ENCODE measurements at regions not wholly inside any gene's neighbourhood (a gene's known extent, or its start where the extent isn't known, plus 50 kb on each side); places are given as distances from the start of the nearest gene placed in this dataset.

- ATAC-seq (ENCODE audit: low FRiP score in 2 of 2) (no peak), DNase-seq (no peak)
- no peak overlapping the region for H3K4me3 ChIP-seq
- no peaks in the 10 kb centered on the region for H3K4me1 ChIP-seq
- TF ChIP-seq EP300 (IDR thresholded peaks at IDR 0.05), result no peak
- TF ChIP-seq CTCF (IDR thresholded peaks at IDR 0.05), result no peak
- TF ChIP-seq POLR2A (IDR thresholded peaks at IDR 0.05), result no peak
- TF ChIP-seq POLR2AphosphoS5 (IDR thresholded peaks at IDR 0.05), result no peak
- H3K27me3 ChIP-seq, result no peaks in the 10 kb centered on the region
- H3K27ac ChIP-seq, result no peak overlapping the region
- H3K36me3 ChIP-seq, result no peaks in the 10 kb centered on the region
- no peaks in the 10 kb centered on the region for H3K9me3 ChIP-seq
- WGBS, 2 donors, result 83 to 92% methylated on average over 2 of the region's 2 CpGs
Measured at GRCh38 chr21:25496825-25497482, 110.3 kb downstream of the MRPL39 start.

GRCh38 chr21:25494804-25495203 lies 112.5 kb downstream of the MRPL39 start:
- WGBS, 2 donors, result 59 to 78% methylated on average over 1 of the region's 1 CpG
- Histone ChIP-seq H3K4me3 (no peak overlapping the region), H3K9me3 (no peaks in the 10 kb centered on the region), H3K4me1 (no peaks in the 10 kb centered on the region), H3K27me3 (no peaks in the 10 kb centered on the region), H3K27ac (no peak overlapping the region), H3K36me3 (no peaks in the 10 kb centered on the region)
- TF ChIP-seq POLR2AphosphoS5 (IDR thresholded peaks at IDR 0.05), result no peak
- no peak for TF ChIP-seq CTCF (IDR thresholded peaks at IDR 0.05)
- no peak for TF ChIP-seq POLR2A (IDR thresholded peaks at IDR 0.05)
- TF ChIP-seq EP300 (IDR thresholded peaks at IDR 0.05), result no peak
- DNase-seq, result no peak
- ATAC-seq (ENCODE audit: low FRiP score in 2 of 2), result no peak

GRCh38 chr21:25493722-25494121 lies 113.6 kb downstream of the MRPL39 start:
- no peaks in the 10 kb centered on the region for H3K36me3 ChIP-seq
- H3K4me1 ChIP-seq, result no peaks in the 10 kb centered on the region
- H3K4me3 ChIP-seq, result no peak overlapping the region
- 95 to 98% methylated on average over 2 of the region's 2 CpGs for WGBS, 2 donors
- DNase-seq, result no peak
- ATAC-seq (ENCODE audit: low FRiP score in 2 of 2), result no peak
- H3K9me3 ChIP-seq, result no peaks in the 10 kb centered on the region
- TF ChIP-seq EP300 (IDR thresholded peaks at IDR 0.05), result no peak
- no peak for TF ChIP-seq CTCF (IDR thresholded peaks at IDR 0.05)
- no peak for TF ChIP-seq POLR2AphosphoS5 (IDR thresholded peaks at IDR 0.05)
- TF ChIP-seq POLR2A (IDR thresholded peaks at IDR 0.05), result no peak
- H3K27ac ChIP-seq, result no peak overlapping the region
- no peaks in the 10 kb centered on the region for H3K27me3 ChIP-seq

DNA sequence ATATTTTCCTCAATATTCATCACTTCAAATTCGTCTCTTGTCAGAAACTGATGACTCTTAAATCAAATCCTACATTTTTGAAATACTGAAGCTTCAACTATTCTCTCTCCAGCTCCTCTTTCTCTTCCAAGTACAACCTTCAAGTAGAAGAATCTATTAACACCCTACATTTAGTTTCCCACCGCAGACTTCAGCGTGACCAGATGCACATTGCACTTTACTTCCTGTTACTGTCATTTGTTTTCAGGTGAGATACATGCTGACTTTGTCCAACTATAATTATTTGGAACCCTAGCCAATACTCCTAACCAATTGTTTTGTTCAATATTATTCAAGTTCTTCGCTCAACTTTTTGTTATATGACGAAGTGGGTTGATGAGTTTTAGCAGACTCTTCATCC lies 116.0 kb downstream of the MRPL39 start:
- no peak overlapping the region for H3K27ac ChIP-seq
- TF ChIP-seq POLR2AphosphoS5 (IDR thresholded peaks at IDR 0.05) (no peak), EP300 (IDR thresholded peaks at IDR 0.05) (no peak), POLR2A (IDR thresholded peaks at IDR 0.05) (no peak), CTCF (IDR thresholded peaks at IDR 0.05) (no peak)
- WGBS, 2 donors, result 82 to 88% methylated on average over 5 of the region's 5 CpGs
- no peak overlapping the region for H3K4me3 ChIP-seq
- no peaks in the 10 kb centered on the region for H3K27me3 ChIP-seq
- no peaks in the 10 kb centered on the region for H3K36me3 ChIP-seq
- DNase-seq (no peak), ATAC-seq (ENCODE audit: low FRiP score in 2 of 2) (no peak)
- no peaks in the 10 kb centered on the region for H3K9me3 ChIP-seq
- no peaks in the 10 kb centered on the region for H3K4me1 ChIP-seq

DNA sequence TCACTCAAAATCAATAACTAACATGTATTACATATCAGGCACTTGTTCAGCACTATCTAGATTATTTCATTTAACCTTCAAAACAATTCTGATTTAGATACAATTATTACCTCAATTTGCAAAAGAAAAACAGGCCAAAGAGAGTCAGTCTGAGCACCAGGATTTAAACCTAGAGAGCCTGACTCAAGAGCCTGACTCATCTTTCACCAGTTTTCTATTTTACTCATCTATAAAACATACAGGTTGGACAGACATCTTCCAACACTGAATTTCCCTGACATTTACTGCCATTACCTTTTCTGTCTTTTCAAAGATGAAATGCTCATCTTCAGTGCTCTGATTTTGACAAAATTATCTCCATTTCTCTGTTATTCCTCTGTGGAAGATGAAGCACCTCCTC lies 116.5 kb downstream of the MRPL39 start:
- Histone ChIP-seq H3K4me1 (no peaks in the 10 kb centered on the region), H3K27ac (no peak overlapping the region), H3K27me3 (no peaks in the 10 kb centered on the region), H3K4me3 (no peak overlapping the region), H3K9me3 (no peaks in the 10 kb centered on the region), H3K36me3 (no peaks in the 10 kb centered on the region)
- no peak for ATAC-seq (ENCODE audit: low FRiP score in 2 of 2)
- DNase-seq, result no peak
- TF ChIP-seq POLR2AphosphoS5 (IDR thresholded peaks at IDR 0.05), result no peak
- no peak for TF ChIP-seq POLR2A (IDR thresholded peaks at IDR 0.05)
- TF ChIP-seq EP300 (IDR thresholded peaks at IDR 0.05), result no peak
- no peak for TF ChIP-seq CTCF (IDR thresholded peaks at IDR 0.05)
